Lower lobe of right lung (tissue), 2 donors: ENCODE measurements at regions not wholly inside any gene's neighbourhood (a gene's known extent, or its start where the extent isn't known, plus 50 kb on each side); places are given as distances from the start of the nearest gene placed in this dataset.
"Not testable (repeated sequence)": the region's sequence is repeated elsewhere in the genome, so short reads cannot be mapped to it uniquely, and the experiment has no call there.

Source experiments
- ATAC-seq, 2 donors: fragments of 200-7000 bp; cut with Tn5 transposase; one replicate each; pipeline ENCODE4 v1.9.1; 2020 to 2022; ENCODE audit warnings: mild to moderate bottlenecking in 2 of 2, moderate library complexity in 2 of 2
- DNase-seq: peaks from one replicate; pipeline ENCODE4 v3.0.0-alpha.2; 2020
- H3K27ac ChIP-seq: fragments of 200-600 bp; one replicate; pipeline ENCODE4 v1.8.0; 2022
- H3K27me3 ChIP-seq: fragments of 200-600 bp; one replicate; pipeline ENCODE4 v1.8.0; 2022; ENCODE audit warnings: low read depth
- H3K36me3 ChIP-seq: fragments of 200-600 bp; one replicate; pipeline ENCODE4 v1.8.0; 2022; ENCODE audit warnings: mild to moderate bottlenecking
- H3K4me1 ChIP-seq: fragments of 200-600 bp; one replicate; pipeline ENCODE4 v1.8.0; 2022
- H3K4me3 ChIP-seq: fragments of 200-600 bp; one replicate; pipeline ENCODE4 v1.8.0; 2022; ENCODE audit warnings: mild to moderate bottlenecking
- H3K9me3 ChIP-seq: fragments of 200-600 bp; one replicate; pipeline ENCODE4 v1.8.0; 2022
- CTCF ChIP-seq: fragments of 200-600 bp; IDR thresholded peaks from one replicate; pipeline ENCODE4 v1.8.0; 2022; ENCODE audit warnings: antibody characterized with exemption, mild to moderate bottlenecking
- intact Hi-C: fragments of 100-400 bp; cut with DNase I; formaldehyde crosslinking; loops from one replicate; pipeline ENCODE4 v1.11.0; 2022
- donor health status: DM: no; HTN: yes; CAD: no; lungs with severe emphysema.

- DNase-seq (no peak), ATAC-seq (no peak)
- Histone ChIP-seq H3K4me3 (no peak overlapping the region), H3K9me3 (peaks cover 3% of the 10 kb centered on the region), H3K27me3 (no peaks in the 10 kb centered on the region), H3K4me1 (no peaks in the 10 kb centered on the region), H3K27ac (no peak overlapping the region), H3K36me3 (no peaks in the 10 kb centered on the region)
- intact Hi-C loops = no loop called here
- no peak for TF ChIP-seq CTCF
These were observed 234.2 kb upstream of the SULF2 start for GRCh38 chr20:48019496-48019895.

GRCh38 chr20:48018851-48019250 lies 233.6 kb upstream of the SULF2 start:
- H3K27me3 ChIP-seq, H3K9me3 ChIP-seq, H3K4me3 ChIP-seq, H3K36me3 ChIP-seq, ATAC-seq, H3K4me1 ChIP-seq, DNase-seq, intact Hi-C loops, H3K27ac ChIP-seq: not testable (repeated sequence)

- no peak overlapping the region for H3K27ac ChIP-seq
- no peak for TF ChIP-seq CTCF
These were observed 232.7 kb upstream of the SULF2 start for GRCh38 chr20:48017992-48018391.

GRCh38 chr20:48017509-48017908 lies 232.2 kb upstream of the SULF2 start:
- ATAC-seq (no peak), DNase-seq (no peak)
- TF ChIP-seq CTCF = no peak
- intact Hi-C loops = no loop called here
- peaks cover 4% of the 10 kb centered on the region for H3K9me3 ChIP-seq
- no peaks in the 10 kb centered on the region for H3K27me3 ChIP-seq
- no peak overlapping the region for H3K27ac ChIP-seq
- H3K4me1 ChIP-seq = no peaks in the 10 kb centered on the region
- no peak overlapping the region for H3K4me3 ChIP-seq
- H3K36me3 ChIP-seq = no peaks in the 10 kb centered on the region

More at GRCh38 chr20:48017992-48018391, 232.7 kb upstream of the SULF2 start:
- Histone ChIP-seq H3K27me3 (no peaks in the 10 kb centered on the region), H3K4me1 (no peaks in the 10 kb centered on the region), H3K36me3 (no peaks in the 10 kb centered on the region), H3K9me3 (peaks cover 3% of the 10 kb centered on the region), H3K4me3 (no peak overlapping the region)
- ATAC-seq (no peak), DNase-seq (no peak)
- intact Hi-C loops = no loop called here

GRCh38 chr20:48015943-48016723 lies 230.9 kb upstream of the SULF2 start:
- intact Hi-C loops = no loop called here
- H3K4me3 ChIP-seq = no peak overlapping the region
- peaks cover 8% of the 10 kb centered on the region for H3K9me3 ChIP-seq
- no peak overlapping the region for H3K27ac ChIP-seq
- no peaks in the 10 kb centered on the region for H3K27me3 ChIP-seq
- DNase-seq (no peak), ATAC-seq (no peak)
- no peak for TF ChIP-seq CTCF
- no peaks in the 10 kb centered on the region for H3K36me3 ChIP-seq
- H3K4me1 ChIP-seq = no peaks in the 10 kb centered on the region

- intact Hi-C loops = no loop called here
- no peak for ATAC-seq
These were observed 230.0 kb upstream of the SULF2 start for GRCh38 chr20:48015141-48015910.

More at GRCh38 chr20:48015141-48015910, 230.0 kb upstream of the SULF2 start:
- no peaks in the 10 kb centered on the region for H3K27me3 ChIP-seq
- H3K4me3 ChIP-seq = no peak overlapping the region
- TF ChIP-seq CTCF = no peak
- H3K36me3 ChIP-seq = no peaks in the 10 kb centered on the region
- no peak for DNase-seq
- no peak overlapping the region for H3K27ac ChIP-seq
- peaks cover 8% of the 10 kb centered on the region for H3K9me3 ChIP-seq
- H3K4me1 ChIP-seq = no peaks in the 10 kb centered on the region
